ENCODE measurements at regions not wholly inside any gene's neighbourhood (a gene's known extent, or its start where the extent isn't known, plus 50 kb on each side); places are given as distances from the start of the nearest gene placed in this dataset.

- no peak for TF ChIP-seq CTCF (IDR thresholded peaks at IDR 0.05)
- Mint-ChIP-seq H3K9me3 (peaks cover 4% of the 10 kb centered on the region), H3K4me1 (peaks cover 33% of the 10 kb centered on the region), H3K27ac (no peak overlapping the region), H3K27me3 (ENCODE audit: low read depth, poor library complexity) (peaks cover 30% of the 10 kb centered on the region), H3K4me3 (no peak overlapping the region), H3K36me3 (ENCODE audit: low read depth) (no peaks in the 10 kb centered on the region)
- DNase-seq = no peak
These were observed 77.6 kb upstream of the TNRC6C start for GRCh38 chr17:77880711-77881450.

- Mint-ChIP-seq H3K27ac (no peak overlapping the region), H3K4me3 (no peak overlapping the region), H3K36me3 (ENCODE audit: low read depth) (no peaks in the 10 kb centered on the region), H3K27me3 (ENCODE audit: low read depth, poor library complexity) (peaks cover 36% of the 10 kb centered on the region), H3K4me1 (peaks cover 40% of the 10 kb centered on the region), H3K9me3 (no peaks in the 10 kb centered on the region)
- no peak for TF ChIP-seq CTCF (IDR thresholded peaks at IDR 0.05)
- peak; percentile 33 for DNase-seq
These were observed 77.0 kb upstream of the TNRC6C start for GRCh38 chr17:77881545-77881944.

GRCh38 chr17:77882040-77882439 lies 76.5 kb upstream of the TNRC6C start:
- DNase-seq = no peak
- Mint-ChIP-seq H3K4me3 (no peak overlapping the region), H3K9me3 (no peaks in the 10 kb centered on the region), H3K27me3 (ENCODE audit: low read depth, poor library complexity) (peaks cover 41% of the 10 kb centered on the region), H3K27ac (no peak overlapping the region), H3K4me1 (peaks cover 45% of the 10 kb centered on the region), H3K36me3 (ENCODE audit: low read depth) (no peaks in the 10 kb centered on the region)
- TF ChIP-seq CTCF (IDR thresholded peaks at IDR 0.05) = no peak

GRCh38 chr17:77882481-77883212 lies 75.9 kb upstream of the TNRC6C start:
- Mint-ChIP-seq H3K9me3 (no peaks in the 10 kb centered on the region), H3K4me1 (peaks cover 51% of the 10 kb centered on the region), H3K27me3 (ENCODE audit: low read depth, poor library complexity) (peaks cover 44% of the 10 kb centered on the region), H3K36me3 (ENCODE audit: low read depth) (no peaks in the 10 kb centered on the region), H3K27ac (no peak overlapping the region), H3K4me3 (no peak overlapping the region)
- TF ChIP-seq CTCF (IDR thresholded peaks at IDR 0.05) = no peak
- no peak for DNase-seq

- Mint-ChIP-seq H3K4me1 (peaks cover 56% of the 10 kb centered on the region), H3K27me3 (ENCODE audit: low read depth, poor library complexity) (peaks cover 49% of the 10 kb centered on the region), H3K27ac (no peak overlapping the region), H3K4me3 (no peak overlapping the region), H3K9me3 (no peaks in the 10 kb centered on the region), H3K36me3 (ENCODE audit: low read depth) (no peaks in the 10 kb centered on the region)
- DNase-seq = no peak
- TF ChIP-seq CTCF (IDR thresholded peaks at IDR 0.05) = no peak
These were observed 75.3 kb upstream of the TNRC6C start for GRCh38 chr17:77883213-77883650.
